MG63 (cell line): ENCODE measurements at regions not wholly inside any gene's neighbourhood (a gene's known extent, or its start where the extent isn't known, plus 50 kb on each side); places are given as distances from the start of the nearest gene placed in this dataset.
"Not testable (repeated sequence)": the region's sequence is repeated elsewhere in the genome, so short reads cannot be mapped to it uniquely, and the experiment has no call there.

Experiments used
- DNase-seq: peaks from one replicate; pipeline ENCODE4 v3.0.0-alpha.2; 2020
- H3K27me3 ChIP-seq: fragments of 250-450 bp; sonication (Bioruptor Pico); 2 replicates; pipeline ENCODE4 v1.5.1; 2020; ENCODE audit warnings: mild to moderate bottlenecking, moderate library complexity
- H3K36me3 ChIP-seq: fragments of 250-450 bp; sonication (Bioruptor Pico); 2 replicates; pipeline ENCODE4 v1.5.1; 2020; ENCODE audit warnings: mild to moderate bottlenecking, moderate library complexity
- H3K4me3 ChIP-seq: fragments of 250-450 bp; sonication (Bioruptor Pico); 2 replicates; pipeline ENCODE4 v1.5.1; 2020; ENCODE audit warnings: mild to moderate bottlenecking, moderate library complexity
- H3K9me3 ChIP-seq: fragments of 250-450 bp; sonication (Bioruptor Pico); 2 replicates; pipeline ENCODE4 v1.5.1; 2020; ENCODE audit warnings: mild to moderate bottlenecking, moderate library complexity

DNA sequence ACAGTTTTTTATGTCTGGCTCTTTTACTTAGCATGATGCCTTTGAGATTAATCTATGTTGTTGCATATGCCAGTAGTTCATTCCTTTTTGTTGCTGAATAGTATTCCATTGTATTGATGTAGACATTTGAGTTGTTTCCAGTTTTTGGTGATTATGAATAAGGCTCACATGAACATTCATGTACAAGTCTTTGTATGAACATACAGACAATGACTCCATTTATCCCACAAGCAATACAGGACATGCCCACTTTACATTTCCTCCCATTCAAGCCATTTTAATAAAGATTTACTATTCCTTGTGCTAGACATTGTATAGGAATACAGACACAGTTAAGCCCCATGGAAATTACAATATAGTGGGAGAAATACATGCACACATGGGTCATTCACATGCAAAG is 118.0 kb downstream of the TRIM43 start:
- Histone ChIP-seq H3K9me3 (no peaks in the 10 kb centered on the region), H3K27me3 (no peaks in the 10 kb centered on the region), H3K4me3 (no peak overlapping the region), H3K36me3 (no peaks in the 10 kb centered on the region)
- no peak for DNase-seq

- not testable (repeated sequence) for H3K27me3 ChIP-seq, H3K4me3 ChIP-seq, DNase-seq, H3K36me3 ChIP-seq, H3K9me3 ChIP-seq
These were observed 121.8 kb downstream of the TRIM43 start for GRCh38 chr2:95713470-95714177.

DNA sequence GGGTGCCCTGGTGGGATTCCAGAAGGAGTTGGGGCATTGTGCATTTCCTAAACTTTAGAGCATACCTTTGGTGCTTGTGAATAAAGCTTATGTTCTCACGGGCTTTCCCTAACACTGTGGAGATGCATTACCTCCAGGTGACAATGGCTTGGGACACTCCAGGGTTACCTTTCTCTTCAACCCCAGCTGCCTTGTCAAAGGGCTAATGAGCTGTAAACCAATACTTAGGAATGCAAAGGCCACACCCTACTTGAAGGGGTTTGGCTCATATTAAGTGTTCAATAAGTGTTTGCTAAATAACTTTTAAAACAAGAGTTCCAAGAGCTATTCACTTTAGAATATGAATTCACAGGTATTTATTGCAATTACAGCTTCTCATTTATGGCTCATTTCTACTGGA is 122.6 kb downstream of the TRIM43 start:
- not testable (repeated sequence) for H3K4me3 ChIP-seq, H3K27me3 ChIP-seq, H3K36me3 ChIP-seq, DNase-seq, H3K9me3 ChIP-seq

DNA sequence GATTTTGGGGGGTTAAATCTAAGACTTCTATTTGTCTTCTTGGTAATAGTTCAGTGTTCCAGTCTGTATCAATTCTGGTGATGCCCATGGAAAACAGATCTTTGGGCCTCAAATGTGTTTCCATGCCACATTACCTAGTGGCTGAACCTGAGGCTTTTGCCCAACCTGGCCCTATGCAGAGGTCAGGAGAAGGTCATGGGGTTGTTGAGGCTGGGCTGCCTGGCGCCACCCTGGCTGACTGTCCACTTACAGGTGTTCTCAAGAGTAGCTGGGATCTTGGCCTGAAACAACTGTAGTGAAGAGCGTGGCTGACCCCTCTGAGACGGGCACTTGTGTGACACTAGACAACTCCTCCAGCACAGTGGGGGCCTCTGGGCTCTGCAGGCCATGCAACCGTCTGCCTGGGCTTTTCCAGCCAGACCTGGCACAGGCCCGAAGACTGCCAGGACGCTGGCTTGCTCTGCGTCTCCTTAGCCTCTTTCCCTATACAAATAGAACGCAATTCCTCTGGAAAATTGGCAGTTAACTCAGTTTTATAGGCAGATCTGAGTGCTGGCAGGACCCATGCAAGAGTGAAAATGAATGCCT is 127.8 kb downstream of the TRIM43 start:
- no peaks in the 10 kb centered on the region for H3K36me3 ChIP-seq
- H3K27me3 ChIP-seq = no peaks in the 10 kb centered on the region
- no peaks in the 10 kb centered on the region for H3K9me3 ChIP-seq
- no peak overlapping the region for H3K4me3 ChIP-seq
- DNase-seq = no peak

GRCh38 chr2:95721726-95722125 is 129.9 kb downstream of the TRIM43 start:
- H3K36me3 ChIP-seq = no peaks in the 10 kb centered on the region
- no peak for DNase-seq
- H3K9me3 ChIP-seq = no peaks in the 10 kb centered on the region
- H3K27me3 ChIP-seq = no peaks in the 10 kb centered on the region
- H3K4me3 ChIP-seq = no peak overlapping the region

DNA sequence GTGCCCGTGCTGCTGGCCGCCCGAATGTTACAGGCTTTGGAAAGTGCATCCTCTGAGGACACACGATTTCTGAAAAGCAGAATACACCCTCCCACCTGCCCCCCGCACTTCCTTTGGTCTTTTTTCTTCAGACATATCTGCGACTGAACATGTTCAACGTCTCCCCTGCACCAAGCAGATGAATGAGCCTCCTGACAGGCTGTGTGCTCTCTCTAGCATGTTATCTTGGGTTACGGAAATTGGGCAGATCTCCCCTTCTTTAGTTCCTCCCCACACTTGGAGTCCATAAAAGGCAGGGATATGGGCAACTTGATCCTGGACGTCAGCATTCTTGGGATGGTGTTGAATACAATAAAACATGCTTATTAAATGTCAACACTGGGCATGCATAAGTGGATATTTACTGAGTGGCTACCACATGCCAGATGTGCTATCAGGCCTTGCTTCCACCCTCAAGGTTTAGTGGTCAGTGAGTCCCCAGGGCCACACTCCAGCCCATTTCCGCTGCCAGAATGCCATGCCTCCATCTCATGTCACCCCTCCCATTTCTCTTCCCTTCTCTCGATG is 130.4 kb downstream of the TRIM43 start:
- Histone ChIP-seq H3K27me3 (no peaks in the 10 kb centered on the region), H3K9me3 (no peaks in the 10 kb centered on the region), H3K36me3 (no peaks in the 10 kb centered on the region), H3K4me3 (no peak overlapping the region)
- no peak for DNase-seq

GRCh38 chr2:95723627-95724210 is 131.9 kb downstream of the TRIM43 start:
- H3K27me3 ChIP-seq, H3K4me3 ChIP-seq, DNase-seq, H3K9me3 ChIP-seq, H3K36me3 ChIP-seq: not testable (repeated sequence)

DNA sequence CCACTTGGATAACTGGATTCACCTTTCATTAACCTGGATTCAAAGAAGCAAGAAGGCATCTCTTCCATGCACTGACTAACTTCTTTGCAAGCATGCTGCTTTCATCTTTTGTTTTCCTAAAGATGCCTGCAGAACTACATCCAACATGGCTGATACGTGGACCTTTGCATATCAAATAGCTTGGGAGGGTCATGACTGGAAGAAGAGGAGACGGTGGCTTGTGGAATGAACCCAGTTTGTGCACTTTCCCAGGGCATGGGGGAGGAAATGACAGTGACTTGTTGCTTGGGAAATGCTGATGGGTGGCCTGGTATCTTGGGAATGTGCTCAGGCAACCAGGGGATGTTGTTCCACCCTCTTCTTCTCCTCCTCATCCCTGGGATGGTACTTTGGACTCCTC is 133.4 kb downstream of the TRIM43 start:
- DNase-seq, H3K27me3 ChIP-seq, H3K36me3 ChIP-seq, H3K9me3 ChIP-seq, H3K4me3 ChIP-seq: not testable (repeated sequence)

GRCh38 chr2:95725677-95726076 is 133.9 kb downstream of the TRIM43 start:
- H3K36me3 ChIP-seq, H3K9me3 ChIP-seq, DNase-seq: not testable (repeated sequence)

GRCh38 chr2:95727420-95727819 is 135.6 kb downstream of the TRIM43 start:
- not testable (repeated sequence) for H3K4me3 ChIP-seq, H3K9me3 ChIP-seq, H3K27me3 ChIP-seq, DNase-seq, H3K36me3 ChIP-seq

More at GRCh38 chr2:95725677-95726076, 133.9 kb downstream of the TRIM43 start:
- H3K27me3 ChIP-seq, H3K4me3 ChIP-seq: not testable (repeated sequence)

DNA sequence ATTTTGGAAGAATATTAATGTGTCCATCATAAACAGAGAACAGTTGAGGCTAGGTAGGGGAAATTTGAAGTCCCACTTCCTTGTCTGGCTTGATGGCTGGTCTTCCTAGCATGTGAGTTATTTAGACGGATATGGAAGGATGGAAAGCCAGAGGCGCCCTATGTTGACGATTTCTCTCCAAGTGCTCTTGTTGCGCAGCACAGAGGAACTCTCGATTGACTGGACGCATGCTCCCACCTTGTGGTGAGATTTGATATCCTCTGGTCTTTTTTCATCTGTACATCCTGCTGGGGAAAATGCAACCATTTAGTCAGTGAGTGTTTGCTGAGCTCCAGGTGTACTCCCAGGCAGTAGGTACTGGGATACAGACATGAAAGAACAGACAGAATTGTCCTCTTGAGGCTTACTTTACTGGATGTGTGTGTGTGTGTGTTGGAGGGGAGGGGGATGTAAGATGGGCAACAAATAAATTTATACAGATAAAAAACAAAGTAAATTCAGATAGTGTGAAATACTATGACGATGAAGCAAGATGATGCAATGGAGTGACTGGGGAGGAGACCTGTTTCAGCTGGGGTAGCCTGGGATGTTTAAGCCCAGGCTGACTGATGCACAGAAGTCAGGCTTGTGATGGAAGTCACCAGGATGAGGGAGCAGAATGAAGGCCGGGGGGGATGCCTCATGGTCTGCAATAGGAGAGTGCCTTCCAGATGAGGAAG is 137.2 kb downstream of the TRIM43 start:
- H3K27me3 ChIP-seq = no peaks in the 10 kb centered on the region
- DNase-seq = peak; percentile 61
- H3K4me3 ChIP-seq = no peak overlapping the region
- H3K36me3 ChIP-seq = no peaks in the 10 kb centered on the region
- H3K9me3 ChIP-seq = no peaks in the 10 kb centered on the region

DNA sequence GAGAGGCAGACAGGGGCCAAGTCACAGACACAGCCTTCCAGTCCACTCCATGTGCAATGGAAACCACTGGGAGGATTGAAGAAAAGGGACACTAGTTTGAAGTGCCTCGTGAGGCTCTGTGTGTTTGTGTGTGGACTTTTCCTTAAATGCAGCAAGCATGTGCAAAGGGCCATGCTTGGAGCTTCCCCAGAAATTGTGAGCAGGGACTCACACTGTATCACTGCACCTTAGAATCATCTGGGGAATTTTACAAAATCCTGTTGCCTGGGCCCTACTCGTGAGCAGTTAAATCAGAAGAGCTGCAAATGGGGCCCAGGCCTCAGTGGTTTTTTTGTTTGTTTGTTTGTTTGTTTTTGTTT is 137.8 kb downstream of the TRIM43 start:
- no peaks in the 10 kb centered on the region for H3K9me3 ChIP-seq
- H3K36me3 ChIP-seq = no peaks in the 10 kb centered on the region
- no peak for DNase-seq
- H3K27me3 ChIP-seq = no peaks in the 10 kb centered on the region
- H3K4me3 ChIP-seq = no peak overlapping the region

- H3K4me3 ChIP-seq = no peak overlapping the region
- DNase-seq = no peak
- H3K27me3 ChIP-seq = no peaks in the 10 kb centered on the region
- H3K36me3 ChIP-seq = no peaks in the 10 kb centered on the region
- H3K9me3 ChIP-seq = no peaks in the 10 kb centered on the region
These were observed 139.0 kb downstream of the TRIM43 start for GRCh38 chr2:95730813-95731212.

GRCh38 chr2:95734976-95735890 is 143.4 kb downstream of the TRIM43 start:
- no peaks in the 10 kb centered on the region for H3K9me3 ChIP-seq
- H3K36me3 ChIP-seq = no peaks in the 10 kb centered on the region
- H3K4me3 ChIP-seq = no peak overlapping the region
- H3K27me3 ChIP-seq = no peaks in the 10 kb centered on the region; the same call in 1 of the 2 replicates
- DNase-seq = no peak

DNA sequence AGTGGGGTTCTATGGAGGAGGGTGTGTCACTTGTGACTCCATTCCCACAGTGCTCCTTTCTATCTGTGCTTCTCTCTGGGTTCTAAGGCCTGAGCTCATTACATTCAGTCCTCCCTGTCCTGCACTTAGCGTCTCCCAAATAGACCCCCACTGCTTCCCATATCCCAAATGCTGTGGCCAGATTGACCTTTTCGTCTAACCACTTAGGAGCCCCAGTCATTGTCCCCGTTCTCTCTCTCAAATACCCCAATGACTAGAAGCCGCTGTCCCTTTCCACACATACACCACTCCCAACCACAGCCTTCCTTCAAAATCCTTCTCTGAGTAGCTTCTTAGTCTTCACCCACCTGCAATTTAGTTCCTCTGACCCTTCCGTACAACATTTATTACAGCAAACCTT is 146.5 kb downstream of the TRIM43 start:
- H3K9me3 ChIP-seq = no peaks in the 10 kb centered on the region
- H3K4me3 ChIP-seq = no peak overlapping the region
- H3K27me3 ChIP-seq = no peaks in the 10 kb centered on the region; the same call in 1 of the 2 replicates
- no peak for DNase-seq
- no peaks in the 10 kb centered on the region for H3K36me3 ChIP-seq

DNA sequence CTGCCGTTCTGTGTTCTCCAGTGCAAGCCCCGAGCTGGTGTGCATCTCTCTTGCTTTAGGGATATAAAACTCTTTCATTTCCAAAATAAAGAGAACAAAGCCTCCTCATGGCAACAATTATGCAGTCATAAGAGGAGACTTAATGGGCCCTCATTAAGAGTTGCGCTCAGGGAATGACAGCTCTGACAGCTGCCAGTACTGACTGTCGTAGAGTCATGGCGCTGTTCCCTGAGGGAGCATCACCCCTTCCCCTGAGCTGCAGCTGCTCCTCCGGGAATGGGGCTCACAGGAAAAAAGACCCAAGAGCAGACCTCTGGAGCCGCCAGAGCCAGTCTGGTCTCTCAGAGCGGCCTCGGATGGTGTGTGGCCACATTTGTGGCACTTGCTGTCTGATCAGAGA is 160.3 kb downstream of the TRIM43 start:
- not testable (repeated sequence) for H3K36me3 ChIP-seq, H3K27me3 ChIP-seq, H3K9me3 ChIP-seq, DNase-seq, H3K4me3 ChIP-seq
